Esophagus muscularis mucosa (tissue), 4 donors: ENCODE measurements at regions not wholly inside any gene's neighbourhood (a gene's known extent, or its start where the extent isn't known, plus 50 kb on each side); places are given as distances from the start of the nearest gene placed in this dataset.

ENCODE experiments used
- DNase-seq: peaks from one replicate; pipeline ENCODE4 v3.0.0-alpha.2; 2017; ENCODE audit errors: extremely low spot score
- H3K27ac ChIP-seq, 4 donors: fragments of 200-600 bp; sonication (generic); replicated peaks in 1 of 4; 1 replicate in 3 of 4; 2 replicates in 1 of 4; pipeline ENCODE4 v1.5.1; 2016 to 2019; ENCODE audit warnings: mild to moderate bottlenecking in 1 of 4
- H3K27me3 ChIP-seq, 4 donors: fragments of 200-600 bp; sonication (generic); one replicate each; pipeline versions ENCODE4 v1.5.1 to v1.6.0; 2016 to 2019
- H3K36me3 ChIP-seq, 4 donors: fragments of 200-600 bp; sonication (generic); one replicate each; pipeline ENCODE4 v1.5.1; 2016 to 2019
- H3K4me1 ChIP-seq, 4 donors: fragments of 200-600 bp; sonication (generic); one replicate each; pipeline ENCODE4 v1.5.1; 2016 to 2019
- H3K4me3 ChIP-seq, 4 donors: fragments of 200-600 bp; sonication (generic); 1 replicate in 2 of 4; 2 replicates in 2 of 4; pipeline ENCODE4 v1.5.1; 2016 to 2019; ENCODE audit warnings: mild to moderate bottlenecking in 4 of 4, moderate library complexity in 1 of 4
- H3K9me3 ChIP-seq, 4 donors: fragments of 200-600 bp; sonication (generic); 1 replicate in 3 of 4; 2 replicates in 1 of 4; pipeline ENCODE4 v1.5.1; 2016 to 2019
- CTCF ChIP-seq, 3 experiments: fragments of 200-600 bp in 2 of 3; fragments of 450-650 bp in 1 of 3; sonication (generic) in 2 of 3; IDR thresholded peaks; one replicate each; pipeline ENCODE4 v1.5.1; 2017 to 2019; ENCODE audit warnings: antibody characterized with exemption in 3 of 3, mild to moderate bottlenecking in 2 of 3, moderate library complexity in 1 of 3
- EP300 ChIP-seq: sonication (generic); formaldehyde crosslinking; IDR thresholded peaks from one replicate; pipeline ENCODE4 v1.6.1; 2017; ENCODE audit warnings: antibody characterized with exemption
- POLR2A ChIP-seq: fragments of 450-650 bp; IDR thresholded peaks from one replicate; pipeline ENCODE4 v1.6.1; 2017; ENCODE audit warnings: antibody characterized with exemption, moderate library complexity, mild to moderate bottlenecking, low read depth
- POLR2AphosphoS5 ChIP-seq, 2 donors: sonication (generic); formaldehyde crosslinking; IDR thresholded peaks; one replicate each; pipeline ENCODE4 v1.6.1; 2017; ENCODE audit warnings: antibody characterized with exemption in 2 of 2
- WGBS: methylation state at CpG from one replicate; pipeline ENCODE4 v1.1.5; 2018; 5-methylcytosine and 5-hydroxymethylcytosine counted together
- intact Hi-C: fragments of 100-400 bp; cut with DNase I; formaldehyde crosslinking; loops from one replicate; pipeline ENCODE4 v1.15.1; 2023

DNA sequence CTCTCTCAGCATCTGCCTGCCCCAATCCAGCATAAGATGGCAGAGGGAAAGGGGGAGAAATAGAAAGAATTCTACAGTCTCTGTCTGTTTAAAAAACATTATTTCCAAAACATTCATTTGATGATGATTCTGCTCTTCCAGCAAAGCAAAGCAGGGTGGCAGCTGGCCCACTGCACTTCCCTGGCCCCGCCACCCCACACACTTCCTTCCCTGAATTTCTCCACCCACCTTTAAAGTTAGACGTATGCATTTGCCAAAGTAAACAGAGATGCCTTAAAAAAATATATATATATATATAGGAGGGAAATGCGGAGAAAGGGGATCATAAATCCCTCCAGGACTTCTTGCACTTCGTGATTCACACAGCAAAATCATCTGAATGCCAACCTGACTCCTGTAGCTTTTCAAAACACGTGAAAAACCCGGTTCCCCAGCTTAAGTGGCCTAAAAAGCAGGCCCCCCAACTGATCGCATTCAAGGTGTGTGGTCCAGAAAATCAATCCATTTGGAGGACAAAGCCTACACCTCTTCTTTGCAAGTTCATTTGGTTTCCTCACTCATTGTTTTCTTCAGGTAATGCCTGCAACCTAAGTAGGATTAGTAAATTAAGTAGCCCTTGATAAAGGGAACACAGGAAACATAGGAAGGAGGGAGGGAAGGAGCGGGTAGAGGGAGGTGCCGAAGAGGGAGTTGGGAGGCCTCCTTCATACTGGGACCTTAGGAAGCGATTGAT is 68.8 kb downstream of the LLPH start:
- no peak for TF ChIP-seq POLR2A
- no peak for TF ChIP-seq CTCF (IDR thresholded peaks at IDR 0.05)
- no peak for TF ChIP-seq EP300
- no peak for TF ChIP-seq POLR2AphosphoS5 (IDR thresholded peaks at IDR 0.05)
- Histone ChIP-seq H3K36me3 (no peaks in the 10 kb centered on the region), H3K4me1 (no peaks in the 10 kb centered on the region), H3K27me3 (no peaks in the 10 kb centered on the region), H3K9me3 (no peaks in the 10 kb centered on the region), H3K27ac (no peak overlapping the region), H3K4me3 (no peak overlapping the region)
- 67% methylated on average over 10 of the region's 10 CpGs for WGBS
- peak; percentile 57 for DNase-seq
- intact Hi-C loops: no loop called here

GRCh38 chr12:66061076-66061475 is 69.5 kb downstream of the LLPH start:
- H3K9me3 ChIP-seq: no peaks in the 10 kb centered on the region
- no peak overlapping the region for H3K4me3 ChIP-seq
- no peaks in the 10 kb centered on the region for H3K4me1 ChIP-seq
- peak; percentile 64 for DNase-seq
- no peaks in the 10 kb centered on the region for H3K27me3 ChIP-seq
- TF ChIP-seq POLR2AphosphoS5 (IDR thresholded peaks at IDR 0.05) (no peak), CTCF (IDR thresholded peaks at IDR 0.05) (no peak), POLR2A (no peak), EP300 (no peak)
- no peak overlapping the region for H3K27ac ChIP-seq
- 89% methylated on average over 3 of the region's 3 CpGs for WGBS
- intact Hi-C loops: no loop called here
- H3K36me3 ChIP-seq: no peaks in the 10 kb centered on the region

DNA sequence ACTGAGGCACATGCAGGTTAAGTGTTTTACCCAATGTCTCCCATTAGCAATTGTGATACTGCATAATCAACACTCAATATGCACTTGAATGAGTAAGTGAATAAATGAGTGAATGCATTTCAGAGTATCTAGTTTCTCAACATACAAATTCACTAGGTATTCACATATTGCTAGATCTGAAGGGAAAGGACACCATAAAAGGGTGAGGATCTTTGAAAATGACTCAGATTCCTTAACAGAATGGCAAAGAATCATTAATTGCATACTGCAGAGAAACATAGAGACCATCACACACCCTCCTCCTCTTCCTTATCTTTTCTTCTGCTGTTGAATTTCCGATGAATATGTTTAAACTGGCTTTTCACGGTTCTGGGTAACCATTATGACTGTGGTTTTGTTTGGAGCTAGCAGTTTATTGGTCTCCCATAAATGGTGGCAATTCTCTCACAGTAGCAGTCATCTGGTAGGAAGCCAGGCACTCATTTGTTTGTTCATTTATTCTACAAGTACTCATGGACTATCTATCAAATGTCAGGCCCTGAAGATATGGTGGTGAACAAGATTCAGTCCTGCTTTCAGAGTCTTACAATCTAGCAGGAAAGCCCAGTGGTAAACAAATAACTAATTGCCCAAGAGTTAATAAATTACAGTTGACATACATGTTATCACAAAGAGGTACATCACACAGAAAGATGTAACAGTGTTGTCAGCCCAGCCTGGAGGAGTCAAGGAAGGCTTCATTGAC is 70.2 kb downstream of the LLPH start:
- no peak overlapping the region for H3K4me3 ChIP-seq
- no peak overlapping the region for H3K27ac ChIP-seq
- H3K4me1 ChIP-seq: no peaks in the 10 kb centered on the region
- DNase-seq: peak; percentile 37
- intact Hi-C loops: no loop called here
- no peak for TF ChIP-seq CTCF (IDR thresholded peaks at IDR 0.05)
- WGBS: 82% methylated on average over 2 of the region's 2 CpGs
- no peaks in the 10 kb centered on the region for H3K27me3 ChIP-seq
- no peaks in the 10 kb centered on the region for H3K9me3 ChIP-seq
- H3K36me3 ChIP-seq: no peaks in the 10 kb centered on the region

- H3K27ac ChIP-seq: no peak overlapping the region
- intact Hi-C loops: no loop called here
- no peak for TF ChIP-seq POLR2AphosphoS5 (IDR thresholded peaks at IDR 0.05)
- TF ChIP-seq POLR2A: no peak
- TF ChIP-seq EP300: no peak
- no peak for TF ChIP-seq CTCF (IDR thresholded peaks at IDR 0.05)
- no peak overlapping the region for H3K4me3 ChIP-seq
- no peaks in the 10 kb centered on the region for H3K27me3 ChIP-seq
- WGBS: 65% methylated on average over 5 of the region's 5 CpGs
- no peaks in the 10 kb centered on the region for H3K36me3 ChIP-seq
- peak; percentile 55 for DNase-seq
- no peaks in the 10 kb centered on the region for H3K9me3 ChIP-seq
- H3K4me1 ChIP-seq: no peaks in the 10 kb centered on the region
These were observed 70.9 kb downstream of the LLPH start for GRCh38 chr12:66059666-66060065.
